T-cell (primary cell): ENCODE measurements at regions not wholly inside any gene's neighbourhood (a gene's known extent, or its start where the extent isn't known, plus 50 kb on each side); places are given as distances from the start of the nearest gene placed in this dataset.
"Not testable (repeated sequence)": the region's sequence is repeated elsewhere in the genome, so short reads cannot be mapped to it uniquely, and the experiment has no call there.

ENCODE experiments used
- ATAC-seq, 4 experiments: fragments of 200-7000 bp in 3 of 4; fragments of 150-1000 bp in 1 of 4; cut with Tn5 transposase; replicated peaks in 1 of 4; 1 replicate in 3 of 4; 2 replicates in 1 of 4; pipeline ENCODE4 v1.10.0; 2021; ENCODE audit warnings: moderate library complexity in 3 of 4, mild to moderate bottlenecking in 2 of 4, moderate number of reproducible peaks in 1 of 4
- CTCF ChIA-PET, 2 donors: fragments of 300-600 bp; sonication (Branson Sonifier 250); formaldehyde crosslinking; loops; one replicate each; lab custom pipeline; 2022; ENCODE audit warnings: antibody characterized with exemption in 2 of 2; lab: Charles Lee
- POLR2A ChIA-PET, 2 donors: fragments of 300-600 bp; sonication (Branson Sonifier 250); formaldehyde crosslinking; loops; one replicate each; lab custom pipeline; 2022; ENCODE audit warnings: antibody characterized with exemption in 2 of 2; lab: Charles Lee
- DNase-seq, 35 experiments: peaks; one replicate each; pipeline versions ENCODE4 v3.0.0 to v3.0.0-alpha.2; 2013 to 2023
- H3K27ac ChIP-seq: one replicate; pipeline ENCODE4 v1.5.1; 2013; ENCODE audit warnings: low read length
- H3K27me3 ChIP-seq, 2 experiments: replicated peaks in 1 of 2; 1 replicate in 1 of 2; 2 replicates in 1 of 2; pipeline versions ENCODE4 v1.6.1 to v1.7.0; 2013; ENCODE audit warnings: low read length in 1 of 2, mixed read lengths in 1 of 2; ENCODE audit not compliant: control insufficient read depth in 2 of 2, insufficient read depth in 2 of 2; ENCODE audit errors: extremely low read depth in 1 of 2
- H3K36me3 ChIP-seq, 2 donors: 1 replicate in 1 of 2; 2 replicates in 1 of 2; pipeline versions ENCODE4 v1.6.1 to v1.7.0; 2013; ENCODE audit warnings: low read length in 1 of 2; ENCODE audit not compliant: control insufficient read depth in 2 of 2, insufficient read depth in 1 of 2; ENCODE audit errors: extremely low read depth in 1 of 2
- H3K4me1 ChIP-seq, 2 experiments: 1 replicate in 1 of 2; 2 replicates in 1 of 2; pipeline versions ENCODE4 v1.6.1 to v1.7.0; 2013; ENCODE audit warnings: low read length in 2 of 2, mixed read lengths in 1 of 2; ENCODE audit not compliant: insufficient read depth in 2 of 2, control insufficient read depth in 1 of 2; ENCODE audit errors: extremely low read depth in 1 of 2
- H3K4me3 ChIP-seq, 2 donors: 1 replicate in 1 of 2; 2 replicates in 1 of 2; pipeline versions ENCODE4 v1.5.1 to v1.7.0; 2013; ENCODE audit warnings: mild to moderate bottlenecking in 2 of 2, low read length in 1 of 2, moderate library complexity in 1 of 2; ENCODE audit not compliant: control insufficient read depth in 1 of 2; ENCODE audit errors: extremely low read depth in 1 of 2
- H3K9me3 ChIP-seq: 2 replicates; pipeline ENCODE4 v1.7.0; 2013
- H3K27ac Mint-ChIP-seq, 2 donors: one replicate each; pipeline ENCODE4 v1.8.0; 2020 to 2021; ENCODE audit warnings: mild to moderate bottlenecking in 2 of 2, mixed read lengths in 2 of 2
- H3K27me3 Mint-ChIP-seq, 2 donors: one replicate each; pipeline ENCODE4 v1.8.0; 2021 to 2022; ENCODE audit warnings: mixed read lengths in 2 of 2
- H3K36me3 Mint-ChIP-seq: one replicate; pipeline ENCODE4 v1.8.0; 2021; ENCODE audit warnings: mixed read lengths
- H3K4me1 Mint-ChIP-seq, 3 donors: one replicate each; pipeline ENCODE4 v1.8.0; 2020 to 2022; ENCODE audit warnings: mixed read lengths in 3 of 3, mild to moderate bottlenecking in 1 of 3
- H3K4me3 Mint-ChIP-seq, 3 donors: one replicate each; pipeline ENCODE4 v1.8.0; 2020 to 2022; ENCODE audit warnings: mild to moderate bottlenecking in 3 of 3, mixed read lengths in 3 of 3, moderate library complexity in 3 of 3
- H3K9me3 Mint-ChIP-seq, 3 donors: one replicate each; pipeline ENCODE4 v1.8.0; 2020 to 2022; ENCODE audit warnings: mixed read lengths in 3 of 3
- WGBS: methylation state at CpG from one replicate; pipeline ENCODE4 v1.1.5; 2013; ENCODE audit warnings: missing lambda C conversion rate; ENCODE audit not compliant: insufficient coverage; 5-methylcytosine and 5-hydroxymethylcytosine counted together

DNA sequence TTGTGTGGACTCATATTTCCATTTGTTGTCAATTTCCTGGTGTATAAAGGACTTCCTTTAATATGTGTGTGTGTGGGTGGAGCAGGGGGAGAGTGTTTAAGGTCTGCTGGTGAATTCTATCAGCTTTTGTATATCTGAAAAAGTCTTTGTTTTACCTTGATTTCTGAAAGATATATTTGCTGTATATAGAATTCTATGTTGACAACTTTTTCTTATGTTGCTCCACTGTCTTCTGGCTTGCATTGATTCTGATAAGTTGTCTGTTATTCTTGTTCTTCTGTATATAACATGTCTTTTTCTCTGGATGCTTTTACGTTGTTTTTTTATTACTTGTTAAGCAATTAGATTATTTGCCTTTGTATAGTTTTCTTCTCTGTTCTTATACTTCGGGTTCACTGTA, 90.0 kb upstream of the CEP162 start:
- ATAC-seq (no peak), DNase-seq (no peak)
- Histone ChIP-seq H3K9me3 (no peaks in the 10 kb centered on the region), H3K4me1 (no peaks in the 10 kb centered on the region), H3K36me3 (no peaks in the 10 kb centered on the region), H3K27me3 (no peaks in the 10 kb centered on the region), H3K27ac (no peak overlapping the region), H3K4me3 (no peak overlapping the region)
- H3K9me3 Mint-ChIP-seq = peaks cover 7 to 23% (median 9%) of the 10 kb centered on the region in 3 donors
- H3K4me3 Mint-ChIP-seq = no peak overlapping the region
- H3K27ac Mint-ChIP-seq = no peak overlapping the region
- ChIA-PET CTCF (no interaction called here), POLR2A (no interaction called here)
- H3K27me3 Mint-ChIP-seq = peaks cover 2 to 4% of the 10 kb centered on the region in 2 donors
- H3K36me3 Mint-ChIP-seq = no peaks in the 10 kb centered on the region
- WGBS = no CpG with 5 or more reads among the region's 2 CpGs
- H3K4me1 Mint-ChIP-seq = no peaks in the 10 kb centered on the region

- WGBS = no CpG with 5 or more reads among the region's 1 CpG
- Histone ChIP-seq H3K27me3 (no peaks in the 10 kb centered on the region), H3K4me3 (no peak overlapping the region), H3K36me3 (no peaks in the 10 kb centered on the region), H3K27ac (no peak overlapping the region), H3K9me3 (no peaks in the 10 kb centered on the region), H3K4me1 (no peaks in the 10 kb centered on the region)
- Mint-ChIP-seq H3K4me1 (no peaks in the 10 kb centered on the region), H3K9me3 (peaks cover 4 to 21% (median 9%) of the 10 kb centered on the region in 3 donors), H3K27ac (no peak overlapping the region), H3K4me3 (no peak overlapping the region), H3K36me3 (no peaks in the 10 kb centered on the region), H3K27me3 (peaks cover 0 to under 1% of the 10 kb centered on the region in 2 donors)
- DNase-seq (no peak), ATAC-seq (no peak)
- POLR2A ChIA-PET = no interaction called here
- CTCF ChIA-PET = no interaction called here
Measured at GRCh38 chr6:84314377-84314898, 87.0 kb upstream of the CEP162 start.

DNA sequence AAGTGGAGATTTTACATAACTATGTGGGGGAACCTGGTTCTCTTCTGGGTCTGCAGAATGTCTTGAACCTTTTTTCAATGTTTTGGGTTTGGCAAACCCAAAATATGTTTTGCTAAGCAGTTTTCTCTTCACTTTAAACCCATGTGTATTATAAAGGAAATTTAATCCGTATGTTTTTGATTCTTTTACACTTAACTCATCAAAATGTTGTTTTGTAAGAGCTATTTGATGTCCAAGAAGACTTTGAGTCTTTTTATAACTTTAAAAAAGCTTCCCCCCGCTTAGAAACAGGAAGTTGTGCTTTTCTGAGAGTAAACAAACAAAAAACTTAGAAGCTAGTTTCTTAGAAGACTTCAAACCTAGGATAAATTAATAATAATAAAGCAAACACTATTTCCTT, 81.9 kb upstream of the CEP162 start:
- H3K27me3 Mint-ChIP-seq = peaks cover 0 to 3% of the 10 kb centered on the region in 2 donors
- POLR2A ChIA-PET = no interaction called here
- no peaks in the 10 kb centered on the region for H3K4me1 Mint-ChIP-seq
- H3K27ac Mint-ChIP-seq = no peak overlapping the region
- DNase-seq (no peak), ATAC-seq (no peak)
- H3K4me1 ChIP-seq = no peaks in the 10 kb centered on the region
- no CpG with 5 or more reads among the region's 2 CpGs for whole genome bisulfite sequencing
- no peaks in the 10 kb centered on the region for H3K36me3 Mint-ChIP-seq
- H3K9me3 Mint-ChIP-seq = no peaks in the 10 kb centered on the region
- H3K9me3 ChIP-seq = no peaks in the 10 kb centered on the region
- no peak overlapping the region for H3K4me3 ChIP-seq
- H3K27ac ChIP-seq = no peak overlapping the region
- no peaks in the 10 kb centered on the region for H3K27me3 ChIP-seq
- CTCF ChIA-PET = no interaction called here
- H3K4me3 Mint-ChIP-seq = no peak overlapping the region
- no peaks in the 10 kb centered on the region for H3K36me3 ChIP-seq

GRCh38 chr6:84304881-84305280, 77.4 kb upstream of the CEP162 start:
- Histone ChIP-seq H3K4me1 (no peaks in the 10 kb centered on the region), H3K36me3 (no peaks in the 10 kb centered on the region), H3K27ac (no peak overlapping the region), H3K4me3 (no peak overlapping the region), H3K27me3 (no peaks in the 10 kb centered on the region), H3K9me3 (no peaks in the 10 kb centered on the region)
- H3K36me3 Mint-ChIP-seq = no peaks in the 10 kb centered on the region
- H3K27ac Mint-ChIP-seq = no peak overlapping the region
- ChIA-PET CTCF (no interaction called here), POLR2A (no interaction called here)
- no peaks in the 10 kb centered on the region for H3K9me3 Mint-ChIP-seq
- H3K4me3 Mint-ChIP-seq = no peak overlapping the region
- no peaks in the 10 kb centered on the region for H3K4me1 Mint-ChIP-seq
- WGBS = no CpG with 5 or more reads among the region's 3 CpGs
- peaks cover 0 to 7% of the 10 kb centered on the region in 2 donors for H3K27me3 Mint-ChIP-seq
- DNase-seq = no peak
- no peak for ATAC-seq

DNA sequence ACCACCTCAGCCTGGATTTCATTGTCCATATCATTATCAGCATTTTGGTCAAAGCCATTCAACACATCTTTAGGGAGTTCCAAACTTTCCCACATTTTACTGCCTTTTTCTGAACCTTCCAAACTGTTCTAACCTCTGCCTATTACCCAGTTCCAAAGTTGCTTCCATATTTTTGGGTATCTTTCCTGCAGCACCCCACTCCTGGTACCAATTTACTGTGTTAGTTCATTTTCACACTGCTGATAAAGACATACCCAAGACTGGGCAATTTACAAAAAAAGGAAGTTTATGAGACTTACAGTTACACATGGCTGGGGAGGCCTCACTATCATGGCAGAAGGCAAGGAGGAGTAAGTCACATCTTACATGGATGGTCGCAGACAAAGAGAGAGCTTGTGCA, 63.6 kb upstream of the CEP162 start:
- H3K4me3 ChIP-seq, H3K4me1 Mint-ChIP-seq, H3K9me3 ChIP-seq, H3K27me3 ChIP-seq, POLR2A ChIA-PET, DNase-seq, H3K27ac Mint-ChIP-seq, H3K27ac ChIP-seq, H3K27me3 Mint-ChIP-seq, ATAC-seq, H3K4me3 Mint-ChIP-seq, H3K4me1 ChIP-seq, H3K36me3 Mint-ChIP-seq, H3K36me3 ChIP-seq, CTCF ChIA-PET: not testable (repeated sequence)
- no CpG with 5 or more reads among the region's 1 CpG for WGBS
- H3K9me3 Mint-ChIP-seq = peaks cover 13 to 29% (median 17%) of the 10 kb centered on the region in 3 donors

GRCh38 chr6:84284428-84285049, 57.1 kb upstream of the CEP162 start:
- Histone ChIP-seq H3K4me3 (no peak overlapping the region), H3K36me3 (no peaks in the 10 kb centered on the region), H3K27me3 (peaks cover 0 to 2% of the 10 kb centered on the region in 2 experiments), H3K9me3 (no peaks in the 10 kb centered on the region), H3K4me1 (no peaks in the 10 kb centered on the region), H3K27ac (no peak overlapping the region)
- no peak for DNase-seq
- peaks cover 12 to 22% of the 10 kb centered on the region in 2 donors for H3K27me3 Mint-ChIP-seq
- no peaks in the 10 kb centered on the region for H3K36me3 Mint-ChIP-seq
- H3K9me3 Mint-ChIP-seq = peaks cover 0 to 8% (median 3%) of the 10 kb centered on the region in 3 donors
- ChIA-PET POLR2A (no interaction called here), CTCF (interaction anchor here in 1 of 2 donors (0.6 kb wide), 1 partner anchor 412 kb away, joined by 4 read pairs; no protein-coding TSS in a partner anchor)
- H3K4me3 Mint-ChIP-seq = no peak overlapping the region
- H3K27ac Mint-ChIP-seq = no peak overlapping the region
- no peaks in the 10 kb centered on the region for H3K4me1 Mint-ChIP-seq
- WGBS = 60% methylated on average over 3 of the region's 6 CpGs
- no peak for ATAC-seq
